GM19395 (cell line): ENCODE measurements at regions not wholly inside any gene's neighbourhood (a gene's known extent, or its start where the extent isn't known, plus 50 kb on each side); places are given as distances from the start of the nearest gene placed in this dataset.

Experiments
- ATAC-seq: cut with Tn5 transposase; IDR thresholded peaks from one replicate; pipeline ENCODE4 v1.9.1; 2021; ENCODE audit warnings: mild to moderate bottlenecking, moderate library complexity; ENCODE audit not compliant: unreplicated experiment

DNA sequence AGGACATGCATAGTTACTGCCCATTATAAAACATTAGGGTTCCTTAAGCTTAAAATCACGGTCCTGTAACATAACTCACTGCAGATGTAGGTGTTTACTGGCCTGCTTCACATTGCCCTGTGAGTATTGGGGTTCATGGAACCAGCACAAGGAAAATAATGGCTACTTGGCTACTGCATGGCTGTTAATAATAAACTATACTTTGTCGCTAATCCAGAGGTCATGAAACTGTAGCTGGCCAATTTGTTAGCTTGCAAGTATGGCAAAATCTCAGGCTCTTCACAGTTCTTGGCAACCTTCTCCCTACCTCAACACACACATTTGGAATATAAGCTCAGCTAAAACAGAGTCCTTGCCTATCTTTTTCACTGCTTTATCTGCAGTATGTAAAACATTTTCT is 274.0 kb upstream of the NR5A2 start:
- no peak for ATAC-seq

DNA sequence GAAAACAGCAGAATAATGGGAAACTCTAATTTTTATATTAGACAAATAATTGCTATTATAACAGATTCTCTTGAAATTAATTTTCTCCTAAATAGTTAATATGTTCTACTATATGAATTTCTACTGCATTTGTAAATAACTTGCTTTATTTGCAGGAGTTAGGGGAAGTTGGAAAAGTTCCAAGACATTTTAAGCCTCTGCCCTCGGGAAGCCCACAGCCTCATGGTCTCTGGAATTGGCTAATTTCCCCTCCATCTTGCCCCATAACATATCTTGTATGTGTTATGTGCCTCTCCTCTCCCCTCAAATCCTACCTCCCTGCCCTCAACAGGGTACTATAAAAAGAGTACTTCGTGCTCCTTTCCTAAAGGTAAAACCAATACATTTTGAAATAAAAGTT is 271.4 kb upstream of the NR5A2 start:
- ATAC-seq, result no peak

DNA sequence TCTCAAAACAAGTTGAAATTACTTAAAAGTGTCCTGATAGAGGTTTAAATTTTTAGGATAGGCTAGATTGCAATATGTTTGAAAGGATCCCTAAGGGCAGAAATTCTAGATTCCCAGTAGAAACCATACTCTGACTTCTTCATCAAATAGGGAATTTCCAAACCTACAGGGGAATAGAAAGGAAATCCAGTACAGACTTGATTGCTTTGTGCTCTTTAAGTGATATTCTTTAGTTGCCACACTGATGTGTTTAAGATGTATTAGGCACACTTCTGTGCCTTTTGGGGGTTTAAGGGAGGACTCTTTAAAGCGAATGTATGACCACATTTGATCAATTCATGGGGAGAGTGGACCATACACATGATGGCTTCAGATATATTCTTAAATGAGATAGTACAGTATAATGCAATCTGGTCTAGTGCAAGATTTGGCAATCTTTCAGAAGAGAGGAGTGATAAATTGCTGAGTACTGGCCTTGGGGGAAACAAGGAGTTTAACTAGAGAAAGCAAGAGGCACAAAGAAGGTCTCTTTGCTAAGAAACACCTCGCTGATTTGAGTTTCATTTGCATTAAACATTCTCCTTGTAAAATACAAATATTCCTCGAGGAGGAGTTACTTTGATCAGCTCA is 268.8 kb upstream of the NR5A2 start:
- no peak for ATAC-seq

DNA sequence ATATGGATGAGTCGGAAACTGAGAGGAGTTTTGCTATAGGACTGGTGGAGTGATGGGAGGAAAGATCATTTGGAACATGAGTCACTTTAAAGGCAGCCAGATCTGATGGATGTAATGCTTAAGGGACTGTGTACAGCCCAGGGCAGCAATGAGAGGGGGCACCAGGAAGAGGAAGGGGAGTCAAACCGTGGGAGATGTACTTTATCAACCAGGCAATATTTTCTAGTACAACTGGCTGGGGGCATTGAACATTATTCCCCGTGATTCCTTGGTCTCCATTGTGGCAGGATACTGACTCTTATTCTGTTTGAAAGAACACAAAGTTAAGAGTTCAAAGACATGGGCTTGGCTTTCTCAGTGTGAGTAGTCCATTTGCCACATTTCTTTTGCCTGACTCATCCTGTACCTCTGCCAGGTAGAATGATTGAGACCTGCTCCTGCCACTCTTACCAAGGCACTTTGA is 268.2 kb upstream of the NR5A2 start:
- no peak for ATAC-seq

DNA sequence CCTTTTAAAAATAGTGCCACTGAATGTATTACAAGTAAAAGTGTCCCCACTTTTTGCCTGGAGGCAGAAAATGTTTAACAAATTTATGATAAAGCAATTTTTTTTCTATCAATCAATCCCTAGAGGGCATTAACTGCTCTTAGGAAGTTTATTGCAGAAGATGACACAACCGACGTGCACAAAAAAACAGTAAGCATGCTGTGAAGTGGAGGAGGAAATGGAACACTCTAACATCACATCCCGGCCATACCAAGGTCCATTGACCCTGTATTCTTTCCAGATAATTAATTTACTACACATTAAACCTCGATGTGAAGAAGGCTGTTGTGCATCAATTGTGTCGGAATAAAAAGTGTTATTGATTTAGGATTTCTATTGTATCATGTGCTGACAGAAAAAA is 264.9 kb upstream of the NR5A2 start:
- no peak for ATAC-seq

DNA sequence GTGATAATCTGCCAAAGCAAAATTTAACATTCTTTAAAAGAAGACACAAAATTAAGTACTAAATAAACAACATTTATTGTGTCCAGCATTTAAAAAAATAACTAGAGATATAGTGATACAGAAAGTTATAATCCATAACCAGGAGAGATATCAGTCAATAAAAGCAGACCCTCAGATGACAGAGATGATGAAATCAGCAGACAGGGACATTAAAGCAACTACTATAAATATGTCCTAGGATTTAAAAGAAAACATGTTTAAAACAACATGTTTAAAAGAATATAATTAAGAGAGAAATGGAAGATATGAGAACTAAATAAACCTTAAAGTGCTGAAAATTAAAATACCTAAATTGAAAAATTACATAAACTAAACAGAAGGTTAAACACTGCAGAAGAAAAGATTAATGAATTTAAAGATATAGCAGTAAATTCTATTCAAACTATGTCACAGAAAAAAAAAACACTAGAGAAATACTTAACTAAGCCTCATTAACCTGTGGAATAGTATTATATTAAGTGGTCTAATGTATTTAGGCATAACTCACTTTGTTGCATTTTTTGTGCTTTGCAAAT is 261.2 kb upstream of the NR5A2 start:
- no peak for ATAC-seq

DNA sequence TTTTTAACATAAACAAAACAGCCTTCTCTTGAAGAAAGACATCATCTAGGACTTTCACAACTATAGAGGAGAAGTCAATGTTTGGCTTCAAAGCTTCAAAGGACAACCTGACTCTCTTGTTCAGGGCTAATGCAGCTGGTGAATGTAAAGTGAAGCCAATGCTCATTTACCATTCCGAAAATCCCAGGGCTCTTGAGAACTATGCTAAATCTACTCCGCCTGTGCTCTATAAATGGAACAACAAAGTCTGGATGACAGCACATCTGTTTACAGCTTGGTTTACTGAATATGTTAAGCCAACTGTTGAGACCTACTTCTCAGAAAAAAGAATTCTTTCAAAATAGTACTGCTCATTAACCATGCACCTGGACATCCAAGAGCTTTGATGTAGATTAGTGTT is 259.8 kb upstream of the NR5A2 start:
- no peak for ATAC-seq

DNA sequence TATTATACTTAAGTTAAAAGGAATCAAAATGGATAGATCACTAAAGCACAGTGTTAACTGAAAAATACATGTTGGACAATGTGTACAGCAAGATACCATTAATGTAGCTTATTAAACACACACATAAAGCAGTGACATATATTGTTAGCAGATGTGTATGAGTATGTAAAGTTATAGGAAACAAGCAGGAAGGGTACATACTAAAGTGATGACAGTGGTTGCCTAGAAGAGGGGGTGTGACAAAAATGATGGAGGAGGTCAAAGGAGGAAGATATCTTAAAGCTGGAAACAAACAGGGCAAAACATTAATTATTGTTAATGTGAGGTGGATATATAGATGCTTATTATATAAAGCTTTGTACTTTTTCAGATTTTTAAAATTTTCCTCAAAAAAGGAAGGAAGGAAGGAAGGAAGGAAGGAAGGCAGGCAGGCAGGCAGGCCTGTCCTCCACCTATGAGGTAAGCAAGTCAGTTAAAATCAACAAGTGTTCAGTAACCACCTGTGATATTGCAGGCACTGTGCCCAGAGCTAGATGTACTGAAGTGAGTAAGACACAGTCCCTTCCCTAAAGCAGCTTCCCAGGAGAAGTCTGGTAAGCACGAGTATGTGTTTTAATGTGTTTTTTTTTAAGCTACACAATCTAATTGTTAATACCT is 252.9 kb upstream of the NR5A2 start:
- no peak for ATAC-seq

DNA sequence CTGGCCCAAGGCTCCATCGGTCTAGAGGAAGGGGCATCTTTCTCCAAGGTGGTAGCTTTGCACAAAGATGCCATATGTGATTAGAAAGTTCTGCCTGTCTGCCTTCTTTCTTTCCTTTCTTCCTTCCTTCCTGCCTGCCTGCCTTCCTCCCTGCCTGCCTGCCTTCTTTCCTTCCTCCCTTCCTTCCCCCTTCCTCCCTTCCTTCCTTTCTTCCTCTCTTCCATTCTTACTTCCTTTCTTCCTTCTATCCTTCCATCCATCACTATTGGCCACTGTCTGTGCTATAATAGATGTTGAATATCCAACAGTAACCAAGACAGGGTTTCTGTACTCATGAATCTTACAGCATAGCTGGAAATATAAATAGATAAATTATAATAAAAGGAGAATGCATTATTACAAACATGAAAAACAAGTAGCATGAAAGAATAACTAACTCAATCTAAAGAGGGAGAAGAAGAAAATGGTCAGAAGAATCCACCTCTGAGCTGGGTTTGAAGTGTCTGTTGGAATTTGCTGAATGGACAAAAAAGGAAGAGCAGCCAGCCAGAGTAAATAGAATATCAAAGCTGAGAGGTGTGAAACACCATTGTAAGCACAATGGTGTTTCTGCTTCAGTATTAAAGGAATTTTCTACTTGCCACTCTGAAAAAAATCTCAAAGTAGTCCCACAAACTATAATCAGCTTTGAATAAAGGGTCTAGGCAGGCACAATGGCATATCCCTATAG is 250.6 kb upstream of the NR5A2 start:
- no peak for ATAC-seq

DNA sequence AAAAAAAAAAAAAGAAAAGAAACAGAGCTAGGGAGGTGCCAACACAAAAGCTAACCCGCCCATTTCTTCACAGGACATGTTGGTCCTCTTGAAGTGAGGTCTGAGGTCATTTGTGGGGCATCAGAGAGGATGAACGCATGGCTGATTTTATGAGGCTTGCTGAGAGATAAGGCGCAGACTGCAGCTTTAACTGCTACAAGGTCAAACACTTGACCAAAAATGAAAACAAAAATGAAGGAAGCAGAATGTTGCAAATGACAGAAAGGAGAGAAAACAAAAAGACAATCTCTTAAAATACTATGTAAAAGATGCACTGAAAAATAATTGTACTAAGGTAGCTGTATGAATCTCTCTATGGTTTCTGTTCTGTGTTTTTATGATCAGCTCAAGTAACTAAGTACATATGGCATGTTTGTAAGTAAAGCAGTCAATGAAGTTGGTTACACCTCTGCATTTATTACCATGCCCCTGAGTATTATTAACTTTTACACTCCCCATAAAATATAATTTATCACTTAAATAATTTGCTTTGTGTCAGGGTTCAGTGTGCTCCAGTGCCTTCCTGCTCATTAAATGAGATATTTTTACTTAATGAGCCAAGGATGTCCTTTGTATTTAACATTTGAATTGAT is 249.1 kb upstream of the NR5A2 start:
- ATAC-seq, result no peak

DNA sequence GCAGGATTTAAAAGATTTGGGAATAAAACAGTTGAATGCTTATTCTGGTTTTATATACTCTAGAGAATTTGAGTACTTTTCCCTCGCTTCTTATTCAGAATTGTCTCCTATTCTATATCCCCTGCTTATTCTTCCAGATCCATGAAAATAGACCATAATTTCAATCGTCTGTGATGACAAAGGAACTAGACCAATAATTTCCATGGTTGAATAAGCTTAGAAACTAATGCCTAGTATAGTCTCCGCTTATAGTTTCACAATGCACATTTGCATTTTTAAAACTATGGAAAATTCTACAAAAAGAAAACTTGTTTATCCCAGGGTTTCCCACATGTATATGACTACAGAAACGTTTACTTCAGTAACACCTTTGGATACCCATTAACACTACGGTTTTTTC is 247.4 kb upstream of the NR5A2 start:
- no peak for ATAC-seq

DNA sequence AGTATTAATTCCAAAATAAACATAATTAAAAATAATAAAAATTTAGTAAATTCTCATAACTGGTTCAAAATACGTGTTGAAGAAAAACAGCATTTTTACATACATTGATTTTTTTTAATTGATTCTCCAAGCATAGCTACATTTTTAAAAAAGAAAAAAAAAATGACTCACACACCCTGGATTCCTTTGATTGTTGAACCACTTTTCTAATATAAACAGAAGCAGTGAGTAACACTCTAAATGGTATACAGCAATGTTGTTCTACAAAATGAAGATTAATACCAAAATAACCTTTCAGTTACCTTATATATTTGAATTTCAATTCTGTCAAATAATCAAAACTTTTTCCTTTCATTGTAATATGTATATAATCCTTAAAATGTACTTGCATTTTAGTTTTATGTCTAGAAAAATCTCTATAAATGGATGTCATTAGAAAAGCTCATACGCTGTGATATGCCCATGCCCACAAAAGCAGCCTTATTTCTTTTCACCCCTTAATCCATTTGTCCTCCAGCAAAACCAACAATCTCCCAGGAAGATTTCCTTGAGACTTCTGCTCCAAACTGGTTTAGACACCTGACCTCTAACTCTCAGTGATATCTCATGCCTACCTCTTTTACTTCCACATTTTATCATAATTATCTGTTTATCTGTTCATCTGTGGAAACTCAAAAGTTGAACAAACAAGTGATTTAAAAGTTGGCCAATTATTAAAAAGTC is 246.4 kb upstream of the NR5A2 start:
- no peak for ATAC-seq

DNA sequence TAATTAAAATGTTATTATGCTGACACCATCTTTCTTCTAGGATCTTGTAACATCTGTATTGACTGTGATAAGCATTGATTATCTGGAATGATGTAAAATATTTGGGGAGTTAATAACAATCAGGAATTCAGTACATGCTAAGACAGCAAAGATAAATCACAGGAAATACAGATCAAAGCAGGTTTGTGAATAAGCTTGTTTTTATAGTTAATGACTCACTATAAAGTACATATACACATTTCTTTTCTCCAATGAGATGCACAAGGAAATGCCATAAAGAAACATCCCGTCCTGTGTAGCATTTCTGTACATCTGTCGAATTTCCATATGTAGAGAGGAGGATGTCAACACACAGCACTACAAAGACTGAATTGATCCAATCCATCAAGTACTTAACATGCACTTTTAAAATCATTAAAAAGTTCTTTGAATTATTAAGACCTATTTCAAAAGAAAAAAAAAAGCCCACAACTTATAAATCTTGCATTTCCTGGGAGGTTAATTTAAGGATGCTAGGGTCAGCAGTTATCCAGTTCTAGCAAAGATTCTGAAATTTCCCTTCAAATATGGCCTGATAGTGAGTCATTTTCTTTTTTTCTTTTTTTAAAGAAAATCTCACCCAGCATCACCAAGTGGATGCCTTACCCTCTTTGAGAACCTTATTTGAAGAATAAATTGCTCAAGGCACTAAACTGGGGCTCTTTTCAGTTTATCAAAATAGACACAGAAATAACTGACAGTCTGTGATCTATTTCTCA is 243.2 kb upstream of the NR5A2 start:
- ATAC-seq, result no peak

DNA sequence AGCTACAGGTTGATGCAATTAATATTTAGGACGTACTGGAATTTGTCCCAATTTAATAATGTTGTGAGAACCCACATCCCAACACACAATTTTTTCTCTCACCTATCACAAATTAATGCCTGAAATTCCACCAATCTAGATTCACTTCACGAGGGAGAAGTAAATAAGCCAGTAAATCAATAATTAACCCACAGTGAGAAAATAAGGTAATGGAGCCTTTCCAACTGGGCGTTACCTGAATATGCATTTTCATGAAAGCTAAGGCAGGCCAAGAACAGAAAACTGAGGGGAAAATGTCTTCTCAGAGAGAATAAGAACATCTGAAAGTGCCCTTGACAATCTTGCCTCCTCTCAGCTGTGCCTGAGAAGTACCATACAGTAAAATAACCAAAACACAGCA is 240.8 kb upstream of the NR5A2 start:
- ATAC-seq, result no peak

DNA sequence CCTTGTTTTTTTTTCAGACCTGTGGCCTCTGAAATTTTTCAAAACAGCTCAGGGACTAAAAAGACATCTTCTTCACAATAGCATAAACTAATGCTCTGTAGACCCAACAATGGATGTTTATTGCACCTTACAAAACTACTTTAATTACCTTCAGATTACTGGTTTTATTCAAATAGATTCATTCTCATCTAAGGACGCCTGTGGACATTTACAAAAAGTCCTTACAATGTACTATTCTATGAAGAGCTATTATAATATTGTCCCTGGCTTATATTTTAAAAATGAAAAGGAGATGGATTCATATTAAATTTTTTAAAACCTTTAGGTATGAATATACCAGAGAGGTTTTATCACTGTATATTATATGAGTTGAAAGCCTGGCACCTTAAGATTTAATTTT is 238.4 kb upstream of the NR5A2 start:
- ATAC-seq, result no peak

DNA sequence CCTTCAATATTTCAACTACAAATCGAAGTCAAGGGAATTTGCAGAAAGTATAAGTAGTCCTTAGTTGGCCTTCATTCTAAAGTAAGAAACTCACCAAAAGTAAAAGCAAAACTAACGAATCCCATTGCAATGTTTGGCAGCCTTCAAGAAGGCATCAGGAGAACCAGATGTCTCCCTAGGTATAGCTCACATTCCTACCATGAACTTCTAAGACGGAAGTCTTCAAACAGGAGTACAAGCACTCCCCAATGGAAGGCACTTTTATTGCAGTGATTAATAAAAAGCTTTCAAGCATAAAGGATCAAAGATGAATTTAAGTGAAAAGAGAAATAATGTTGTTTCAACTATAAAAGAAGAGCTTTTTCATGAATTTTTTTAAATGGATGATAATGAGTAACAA is 236.0 kb upstream of the NR5A2 start:
- no peak for ATAC-seq

DNA sequence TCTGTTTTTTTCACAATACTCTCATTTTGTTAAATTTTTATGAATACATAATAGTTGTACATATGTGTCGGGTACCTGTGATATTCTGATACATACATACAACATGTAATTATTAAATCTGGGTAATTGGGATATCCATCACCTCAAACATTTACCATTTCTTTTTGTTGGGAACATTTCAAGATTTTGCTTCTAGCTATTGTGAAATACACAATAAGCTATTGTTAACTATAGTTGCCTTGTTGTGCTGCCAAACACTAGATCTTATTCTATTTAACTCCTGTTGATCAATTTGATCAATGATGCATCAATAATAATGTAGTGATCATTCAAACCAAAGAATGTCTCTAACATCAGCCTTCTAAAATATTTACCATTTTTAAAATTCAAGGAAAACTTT is 234.6 kb upstream of the NR5A2 start:
- no peak for ATAC-seq

DNA sequence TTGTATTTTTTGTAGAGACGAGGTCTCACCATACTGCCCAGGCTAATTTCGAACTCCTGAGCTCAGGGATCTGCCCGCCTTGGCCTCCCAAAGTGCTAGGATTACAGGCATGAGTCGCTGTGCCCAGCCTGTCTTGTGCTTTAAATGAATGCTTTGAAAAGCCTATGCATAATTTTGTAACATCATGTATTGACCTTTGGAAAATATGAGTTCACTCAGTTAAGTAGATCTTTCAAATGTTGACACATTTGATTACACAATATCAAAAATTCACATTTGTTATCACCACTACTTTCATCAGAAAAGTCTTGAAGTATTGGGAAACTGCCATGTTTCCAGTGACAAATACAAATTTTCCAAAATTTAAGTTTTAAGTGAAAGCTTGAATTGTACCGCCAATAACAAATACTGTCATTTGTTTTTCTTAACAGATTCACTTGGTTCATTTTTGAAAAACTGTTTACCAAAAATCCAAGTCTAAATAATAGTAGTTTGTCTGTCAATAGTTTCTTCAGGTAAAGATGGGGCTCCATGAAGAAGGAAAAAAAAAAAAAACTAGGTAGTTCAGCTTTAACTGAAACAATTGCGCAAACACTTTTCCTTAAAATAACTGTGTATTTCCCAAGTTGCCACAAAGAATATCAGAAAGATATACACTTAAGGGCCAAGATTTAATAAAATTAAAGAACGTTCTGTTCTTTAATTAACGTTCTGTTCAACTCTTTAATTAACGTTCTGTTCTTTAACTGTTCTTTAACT is 233.2 kb upstream of the NR5A2 start:
- no peak for ATAC-seq

DNA sequence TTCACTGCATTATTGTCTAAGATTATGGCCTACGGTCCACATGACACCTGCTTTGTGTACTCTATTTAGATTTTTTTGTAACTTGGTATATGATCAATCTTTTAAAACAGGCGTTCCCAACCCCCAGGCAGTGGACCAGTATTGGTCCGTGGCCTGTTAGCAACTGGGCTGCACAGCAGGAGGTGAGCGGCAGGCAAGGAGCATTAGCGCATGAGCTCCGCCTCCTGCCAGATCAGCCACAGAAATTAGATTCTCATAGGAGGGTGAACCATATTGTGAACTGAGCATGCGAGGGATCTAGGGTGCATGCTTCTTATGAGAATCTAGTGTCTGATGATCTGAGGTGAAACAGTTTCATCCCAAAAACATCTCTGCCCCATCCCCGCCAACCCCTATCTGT is 228.4 kb upstream of the NR5A2 start:
- ATAC-seq, result no peak
